DMS53 treated with DMSO at 0.1 percent for 48 hours (cell line): ENCODE measurements at regions not wholly inside any gene's neighbourhood (a gene's known extent, or its start where the extent isn't known, plus 50 kb on each side); places are given as distances from the start of the nearest gene placed in this dataset.

Source experiments
- DNase-seq: peaks from one replicate; lab custom pipeline; 2025; ENCODE audit not compliant: unreplicated experiment; lab: John Stamatoyannopoulos, UW

DNA sequence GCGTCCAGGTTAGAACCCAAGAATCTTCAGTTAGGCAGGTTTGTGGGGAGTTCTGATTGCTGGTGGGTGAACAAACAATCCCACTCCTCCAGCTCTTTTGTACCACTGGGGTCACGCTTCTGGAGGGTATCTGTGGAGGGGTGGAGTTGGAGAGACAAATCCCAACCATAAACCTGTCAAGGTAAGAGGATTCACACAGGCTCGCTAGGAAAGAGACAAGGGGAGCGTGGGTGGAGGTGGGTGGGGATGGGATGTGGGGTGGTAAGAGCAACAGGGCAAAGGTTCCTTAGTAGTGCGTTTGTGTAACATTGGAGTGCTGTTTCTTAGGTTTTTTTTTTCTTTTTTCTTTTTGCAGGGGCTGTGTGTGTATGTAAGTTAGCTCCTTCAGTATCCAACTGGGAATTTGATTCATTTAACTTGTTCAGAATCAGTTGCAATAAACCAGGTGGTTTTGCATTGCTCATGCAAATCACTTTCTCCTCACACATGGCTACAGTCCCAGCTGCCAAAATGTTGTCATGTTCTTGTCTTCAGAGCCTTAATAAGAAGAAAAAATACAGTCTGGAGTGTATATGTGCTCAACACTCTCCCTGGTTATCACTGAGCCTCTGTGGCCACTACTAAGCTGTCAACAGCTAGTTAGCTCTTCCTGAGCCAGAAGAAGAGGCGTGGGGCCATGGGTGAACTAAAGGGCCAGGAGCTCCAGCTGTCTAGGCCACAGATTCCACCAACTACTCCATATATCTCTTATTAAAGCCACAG lies 164.0 kb upstream of the RAD23B start:
- no peak for DNase-seq

DNA sequence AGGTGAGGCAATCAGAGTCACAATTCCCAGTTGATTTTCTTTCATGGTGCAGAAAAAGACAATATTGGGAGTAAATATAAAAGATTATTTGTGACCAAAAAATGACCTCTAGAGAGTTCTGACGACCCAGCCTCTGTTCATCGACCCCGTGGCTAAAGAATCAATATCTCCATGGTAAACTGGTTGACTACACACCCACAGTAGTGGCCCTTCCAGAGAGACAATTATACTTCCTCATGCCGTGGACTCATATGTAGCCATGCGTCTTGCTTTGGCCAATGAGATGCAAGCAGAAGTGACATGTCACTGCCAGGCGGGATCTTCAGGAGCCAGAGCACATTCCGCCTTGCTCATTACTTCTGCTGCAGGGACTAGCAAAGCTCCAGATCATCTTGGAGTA lies 163.3 kb upstream of the RAD23B start:
- DNase-seq, result no peak

DNA sequence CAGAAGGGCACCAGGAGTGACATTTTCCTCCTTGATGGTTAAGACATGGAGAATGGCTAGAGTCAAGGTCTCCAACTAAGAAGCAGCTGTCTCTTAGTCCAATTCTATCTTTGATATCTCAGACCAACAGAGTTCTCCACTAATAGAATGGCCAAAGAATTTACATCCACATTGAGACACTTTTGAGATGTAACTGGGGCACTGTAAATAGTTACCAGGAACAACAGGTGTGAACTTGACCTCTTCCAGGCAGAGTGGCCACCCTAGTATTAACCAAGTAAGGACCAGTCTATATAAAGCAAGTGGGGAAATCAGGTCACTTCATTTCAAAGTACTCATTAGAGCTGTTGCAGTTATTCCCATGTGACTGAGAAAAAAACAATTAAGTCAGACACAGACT lies 159.7 kb upstream of the RAD23B start:
- no peak for DNase-seq

DNA sequence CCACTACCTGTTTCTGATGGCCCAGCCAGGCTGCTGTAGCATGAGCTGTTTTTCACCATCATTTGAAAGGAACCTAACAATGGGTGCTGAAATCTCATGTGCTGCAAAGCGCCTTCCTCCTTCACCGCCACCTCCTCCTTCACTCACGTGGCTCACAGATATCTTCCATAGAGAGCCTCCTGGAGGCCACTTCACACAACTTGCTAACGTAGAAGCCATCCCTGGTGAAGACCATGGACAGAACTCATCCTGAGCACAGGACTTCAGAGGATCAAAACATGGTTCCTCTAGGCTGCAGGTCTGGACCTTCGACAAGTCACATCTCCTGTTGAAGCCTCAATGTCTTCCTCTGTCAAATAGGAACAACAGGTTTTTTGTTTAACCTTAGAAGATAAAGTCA lies 155.5 kb upstream of the RAD23B start:
- no peak for DNase-seq

DNA sequence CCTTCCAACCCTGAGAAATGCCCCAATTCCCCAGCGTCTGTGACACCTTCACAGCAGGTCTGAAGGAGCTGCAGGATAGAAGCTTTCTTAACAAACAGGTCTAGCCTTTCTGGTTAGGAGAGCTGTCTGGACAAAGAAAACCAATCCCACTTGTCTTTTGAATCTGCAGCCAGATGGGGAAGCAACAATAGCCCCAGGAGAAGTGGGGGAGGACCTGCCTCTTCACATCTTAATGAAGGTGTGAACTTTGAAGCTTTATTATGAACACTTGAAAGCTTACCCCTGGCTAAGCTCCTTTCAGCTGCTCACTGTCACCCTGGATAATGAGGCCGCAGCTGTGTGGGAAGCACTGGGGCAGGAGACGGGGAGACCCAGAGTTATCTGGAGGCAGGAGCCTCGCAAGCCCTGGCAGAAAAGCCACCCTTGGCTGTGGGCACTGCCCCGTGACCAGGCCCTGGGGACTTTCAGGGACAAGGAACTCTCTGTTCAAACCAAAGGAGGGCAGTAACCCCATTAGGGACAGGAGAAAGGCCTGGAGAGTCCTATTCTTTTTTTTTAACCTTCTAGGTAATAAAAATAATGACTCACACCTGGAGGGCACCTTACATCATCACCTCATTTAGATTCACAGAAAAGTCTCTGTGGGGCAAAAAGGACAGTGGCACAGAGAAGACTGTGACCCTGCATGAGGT lies 151.8 kb upstream of the RAD23B start:
- DNase-seq, result peak; percentile 30

DNA sequence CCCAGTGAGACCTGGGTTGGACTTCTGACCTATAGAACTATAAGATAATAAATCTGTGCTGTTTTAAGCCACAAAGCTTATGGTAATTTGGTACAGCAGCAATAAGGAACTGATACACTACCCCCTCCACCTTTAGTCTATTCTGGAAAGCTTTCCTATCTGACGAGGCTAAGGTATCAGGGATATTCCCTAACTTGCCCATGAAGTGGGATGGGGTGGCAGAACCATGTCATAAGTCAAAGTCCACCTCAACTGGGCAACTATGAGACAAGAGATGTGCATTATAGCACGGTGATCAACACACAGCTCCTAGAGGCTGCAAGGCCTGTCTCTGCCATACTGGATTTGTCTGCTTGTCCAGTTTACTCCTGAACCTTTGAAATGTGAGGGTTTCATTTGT lies 146.8 kb upstream of the RAD23B start:
- DNase-seq, result no peak

DNA sequence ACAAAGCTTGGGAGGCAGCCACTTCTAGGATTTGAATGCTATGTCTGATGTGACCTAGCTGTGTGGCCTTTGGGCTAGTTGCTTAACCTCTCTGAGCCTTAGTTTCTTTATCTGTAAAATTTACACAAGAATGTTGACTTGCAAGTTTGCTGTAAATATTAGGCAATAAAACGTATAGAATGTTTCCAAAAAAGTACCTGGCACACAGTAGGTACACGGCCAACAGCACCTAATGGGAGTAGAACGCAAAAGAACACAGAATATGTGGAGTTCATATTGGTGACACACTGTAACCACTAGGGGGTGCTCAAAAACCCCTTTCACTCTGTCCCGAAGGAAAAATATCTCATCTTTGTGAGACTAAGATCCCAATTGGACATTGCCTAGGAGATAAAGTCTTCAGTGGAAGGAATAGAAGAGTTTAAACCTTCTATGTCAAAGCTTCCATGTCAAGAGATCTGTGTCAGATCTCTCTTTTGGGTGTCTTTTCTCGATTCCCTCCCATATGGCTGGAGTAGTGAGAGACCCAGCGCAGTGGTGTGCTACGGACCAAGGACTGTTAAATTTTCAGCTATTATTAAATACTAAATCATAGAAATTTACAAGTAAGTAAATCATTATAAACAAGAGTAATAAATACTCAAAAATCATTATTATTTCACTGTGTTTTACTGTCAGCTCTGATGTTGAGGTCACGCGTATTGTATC lies 145.4 kb upstream of the RAD23B start:
- DNase-seq, result peak; percentile 16

DNA sequence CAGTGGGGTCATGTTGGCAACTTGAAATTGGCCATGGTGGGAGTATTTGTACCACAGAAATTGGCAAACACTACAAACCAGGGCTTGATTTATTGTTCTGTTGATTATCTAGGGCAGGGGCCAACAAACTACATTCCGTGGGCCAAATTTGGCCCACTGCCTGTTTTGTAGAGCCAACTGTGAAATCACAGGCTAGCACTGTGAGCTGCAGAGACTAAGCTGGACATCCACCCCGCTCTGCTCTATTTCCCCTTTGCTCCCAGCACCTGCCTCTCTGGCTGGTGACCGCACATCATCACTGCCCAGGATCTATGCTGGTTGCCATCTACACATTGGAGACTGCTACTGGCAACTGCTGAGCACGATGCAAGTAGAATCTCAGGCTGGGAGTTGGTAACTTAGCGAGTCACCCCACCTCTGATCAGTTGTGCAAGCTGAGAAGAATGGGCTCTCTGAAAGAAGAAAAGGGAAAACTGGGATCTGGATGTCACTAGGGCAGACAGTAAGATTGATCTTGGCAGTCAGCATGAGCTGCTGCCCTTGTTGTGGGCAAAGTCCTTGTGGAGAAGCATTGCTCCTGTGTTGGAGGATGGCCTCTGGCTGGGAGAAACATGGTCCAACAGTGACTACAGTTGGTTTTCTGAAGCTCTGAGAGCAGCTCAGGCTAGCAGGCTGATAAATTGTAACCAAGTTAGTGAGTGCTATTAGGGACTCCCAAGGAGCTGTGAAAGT lies 144.7 kb upstream of the RAD23B start:
- DNase-seq, result no peak

DNA sequence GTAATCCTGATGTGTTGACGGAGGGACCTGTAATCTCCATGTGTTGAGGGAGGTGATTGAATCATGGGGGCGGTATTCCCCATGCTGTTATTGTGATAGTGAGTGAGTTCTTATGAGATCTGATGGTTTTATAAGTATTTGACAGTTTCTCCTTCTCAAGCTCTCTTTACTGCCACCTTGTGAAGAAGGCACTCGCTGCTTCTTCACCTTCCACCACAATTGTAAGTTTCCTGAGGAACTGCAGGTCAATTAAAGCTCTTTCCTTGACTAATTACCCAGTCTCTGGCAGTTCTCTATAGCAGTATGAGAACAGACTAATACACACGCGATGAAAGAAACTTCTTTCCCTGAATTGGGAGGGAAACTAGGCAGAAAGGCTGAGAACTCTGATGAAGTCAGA lies 141.1 kb upstream of the RAD23B start:
- no peak for DNase-seq

DNA sequence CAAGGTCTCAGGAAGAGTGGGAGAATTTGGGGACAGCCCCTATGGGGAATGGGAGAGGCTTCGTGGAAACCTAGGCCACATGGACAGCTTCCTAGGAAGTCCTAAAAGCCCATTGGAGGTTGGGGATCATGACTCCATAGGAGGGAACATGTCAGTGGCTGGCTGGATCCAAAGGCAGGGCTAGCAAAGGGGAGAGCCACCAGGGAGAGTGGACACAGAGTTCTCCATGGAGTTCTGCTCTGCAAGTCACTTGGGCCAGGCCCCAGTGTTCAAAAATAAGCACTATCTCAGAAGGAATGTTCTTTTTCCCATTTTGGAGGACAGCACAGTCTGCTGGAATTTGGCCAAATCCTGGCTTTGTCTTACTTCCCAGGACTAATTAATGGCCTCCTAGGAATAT lies 140.6 kb upstream of the RAD23B start:
- DNase-seq, result no peak

DNA sequence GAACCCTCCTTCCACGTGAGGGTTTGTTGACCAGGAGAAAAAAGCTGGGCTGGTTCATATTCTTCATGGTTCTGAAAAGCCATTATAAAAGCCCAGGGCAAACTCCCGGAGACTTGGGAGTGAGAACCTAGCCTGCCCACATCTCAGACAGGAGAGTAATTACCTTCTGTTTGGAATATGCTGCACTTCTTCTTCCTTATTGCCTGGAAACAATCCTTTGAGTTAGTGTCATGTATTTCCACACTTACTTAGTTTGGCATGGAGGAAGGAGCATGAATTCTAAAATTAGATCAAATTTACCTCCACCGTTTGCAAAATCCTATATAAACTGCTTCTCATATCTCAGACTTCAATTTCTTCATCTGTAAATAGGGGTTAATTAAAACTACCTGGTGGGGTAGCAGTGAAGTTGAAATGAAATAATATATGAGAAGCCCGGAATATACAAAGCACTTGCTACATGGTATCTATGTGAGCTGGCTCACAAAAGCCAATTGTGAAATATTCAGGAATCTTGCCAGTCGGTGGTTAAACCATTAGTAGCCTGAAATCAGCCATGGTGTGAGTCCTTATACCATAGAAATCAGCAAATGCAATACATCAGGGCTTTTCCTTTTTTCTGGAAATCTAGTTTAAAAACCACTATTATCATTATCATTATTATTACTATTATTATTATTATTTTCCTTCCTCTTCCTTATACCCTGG lies 140.0 kb upstream of the RAD23B start:
- DNase-seq, result no peak

DNA sequence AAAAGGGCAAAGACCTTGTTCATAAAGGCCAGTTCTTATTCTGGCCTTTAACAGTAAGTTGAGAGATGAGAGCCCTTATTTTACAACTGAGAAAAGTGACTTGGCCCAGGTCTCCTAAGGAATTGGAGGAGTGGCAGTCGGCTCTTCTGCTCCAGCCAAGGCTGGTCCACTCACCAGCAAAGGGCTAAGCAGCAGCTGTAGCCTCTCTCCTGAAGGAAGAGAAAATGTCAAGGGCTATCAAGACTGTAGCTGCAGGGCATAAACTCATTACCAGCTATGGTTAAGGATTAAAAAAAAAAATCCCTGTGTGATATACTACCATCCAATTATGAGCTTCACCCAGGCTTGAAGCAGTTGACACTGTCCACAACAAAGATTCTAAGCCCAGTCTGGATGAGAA lies 138.6 kb upstream of the RAD23B start:
- DNase-seq, result no peak

DNA sequence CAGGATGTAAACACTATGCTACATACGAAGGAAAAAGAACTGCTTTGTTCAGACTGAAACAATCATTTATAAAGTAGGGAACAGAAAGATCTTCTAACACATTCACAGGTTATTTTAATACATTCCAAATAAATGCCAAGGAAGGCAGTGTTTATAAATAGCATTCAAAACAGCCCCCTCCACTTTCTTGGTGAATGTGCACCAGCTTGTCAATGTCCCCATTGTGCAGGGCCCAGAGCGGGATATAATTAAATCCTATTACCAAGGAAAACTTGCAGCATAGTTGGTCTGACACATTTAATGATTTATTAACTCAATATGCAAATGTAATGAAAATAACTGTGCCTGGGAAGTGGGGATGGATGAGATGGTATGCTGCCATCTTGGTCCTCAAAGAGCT lies 135.9 kb upstream of the RAD23B start:
- DNase-seq, result no peak

DNA sequence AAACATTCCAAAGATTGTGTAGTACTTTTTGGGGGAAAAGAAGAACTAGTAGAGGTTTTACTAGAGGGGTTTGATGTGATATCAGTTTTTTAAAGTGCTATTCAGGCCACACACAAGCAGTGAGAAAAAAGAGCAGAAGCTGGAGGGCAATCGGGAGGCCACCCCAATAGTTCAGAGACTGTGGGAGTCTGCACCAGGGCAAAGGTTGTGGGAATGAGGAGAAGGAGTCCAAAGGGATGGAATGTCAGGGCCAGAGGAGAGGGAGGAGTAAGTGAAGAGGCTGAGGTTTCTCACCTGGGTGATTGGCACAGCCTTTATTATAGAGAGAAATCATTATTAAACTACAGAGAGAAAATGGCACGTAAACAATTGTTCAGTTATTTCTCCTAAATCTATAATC lies 134.9 kb upstream of the RAD23B start:
- DNase-seq, result no peak

DNA sequence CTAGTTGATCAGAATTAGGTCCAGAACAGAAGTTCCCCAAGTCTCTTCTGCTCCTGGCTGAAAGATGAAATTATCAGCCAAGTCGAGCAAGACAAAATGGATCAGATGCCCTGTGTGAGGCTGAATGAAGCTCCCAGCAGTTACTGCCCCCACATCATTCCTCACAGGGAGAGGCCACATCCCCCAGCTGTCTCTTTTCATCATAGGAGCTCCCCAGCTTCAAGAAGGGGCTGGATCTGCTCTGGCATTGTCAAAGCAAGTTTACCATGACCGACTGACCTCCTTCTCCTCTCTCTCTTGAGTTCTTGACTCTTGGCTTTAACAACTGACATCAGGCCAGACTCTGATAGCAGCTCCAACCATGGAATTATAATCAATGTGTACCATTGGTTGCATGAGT lies 133.3 kb upstream of the RAD23B start:
- no peak for DNase-seq

DNA sequence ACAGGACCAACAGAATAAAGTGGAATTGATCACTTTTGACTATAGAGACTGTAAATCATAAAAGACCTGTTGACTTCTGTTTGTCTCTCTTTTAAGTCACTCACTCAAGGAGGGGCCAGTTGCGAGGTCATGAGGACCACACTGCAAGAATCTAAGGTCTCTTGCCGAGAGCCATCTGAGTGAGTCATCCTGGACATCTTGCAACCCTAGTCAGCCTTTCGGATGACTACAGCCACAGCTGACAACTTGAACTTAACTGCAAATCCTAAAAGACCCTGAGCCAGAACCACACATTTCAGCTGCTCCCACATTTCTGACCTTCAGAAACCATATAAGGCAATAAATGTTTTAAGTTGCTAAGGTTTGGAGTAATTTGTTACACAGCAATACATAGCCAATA lies 129.7 kb upstream of the RAD23B start:
- no peak for DNase-seq

DNA sequence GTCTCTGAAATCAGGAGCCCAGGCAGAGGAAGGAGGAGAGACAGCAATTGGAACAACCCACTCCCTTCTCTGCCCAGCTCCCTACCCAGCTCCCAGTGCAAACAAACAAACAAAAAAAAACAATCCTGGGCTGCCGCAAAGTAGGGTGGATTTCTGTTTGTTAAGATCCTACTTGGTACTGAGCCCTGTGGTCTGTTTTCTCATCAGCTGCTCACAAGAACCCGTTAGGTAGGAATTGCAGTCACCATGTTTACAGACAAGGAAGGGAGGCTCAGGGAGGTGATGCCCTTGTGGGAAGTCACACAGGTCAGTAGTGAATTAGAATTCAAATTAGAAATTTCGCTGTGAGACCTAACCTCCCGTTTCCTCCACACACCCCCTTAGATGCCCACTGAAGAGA lies 128.8 kb upstream of the RAD23B start:
- no peak for DNase-seq

DNA sequence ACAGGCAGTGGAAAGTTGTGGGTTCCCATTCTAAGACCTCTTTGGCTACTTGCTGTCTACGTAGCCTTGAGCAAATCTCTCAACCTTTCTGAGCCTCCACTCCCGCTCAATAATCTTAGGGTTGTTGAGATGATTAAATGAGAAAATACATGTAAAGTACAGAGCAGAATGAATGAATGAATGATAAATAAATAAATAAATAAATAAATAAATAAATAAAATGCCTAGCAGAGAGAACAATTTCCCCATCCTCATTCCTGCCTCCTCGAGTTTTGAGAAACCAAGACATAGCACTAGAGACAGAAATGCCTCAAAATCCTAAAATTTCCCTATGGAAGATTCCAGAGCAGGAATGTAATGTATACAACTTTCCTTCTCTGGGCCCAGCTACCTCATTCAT lies 128.3 kb upstream of the RAD23B start:
- DNase-seq, result no peak

DNA sequence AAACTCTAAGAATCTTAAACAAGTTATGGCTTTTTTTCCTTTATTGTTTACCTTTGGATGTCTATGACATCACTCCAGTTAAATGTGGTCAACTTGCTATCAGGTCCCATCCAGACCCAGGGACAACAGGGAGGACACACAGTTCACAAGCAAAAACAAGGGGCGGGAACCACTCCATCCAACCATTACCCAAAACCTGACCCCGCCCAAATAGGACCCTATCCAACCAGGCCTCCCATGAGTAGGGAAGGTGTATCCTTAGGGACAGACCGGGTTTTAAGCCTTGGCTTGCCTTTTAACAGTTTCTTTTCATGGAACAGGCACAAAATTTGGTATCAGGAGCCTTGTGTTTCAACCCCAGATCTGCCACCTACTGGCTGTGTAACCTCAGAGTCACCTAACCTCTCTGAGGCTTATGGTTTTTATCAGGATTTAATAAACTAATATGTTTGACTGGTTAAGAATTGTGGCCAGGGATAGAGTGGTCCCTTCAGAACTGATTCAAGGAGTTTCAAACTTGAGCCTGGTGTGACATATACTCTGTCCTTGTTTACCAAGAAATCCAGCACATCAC lies 127.7 kb upstream of the RAD23B start:
- no peak for DNase-seq

DNA sequence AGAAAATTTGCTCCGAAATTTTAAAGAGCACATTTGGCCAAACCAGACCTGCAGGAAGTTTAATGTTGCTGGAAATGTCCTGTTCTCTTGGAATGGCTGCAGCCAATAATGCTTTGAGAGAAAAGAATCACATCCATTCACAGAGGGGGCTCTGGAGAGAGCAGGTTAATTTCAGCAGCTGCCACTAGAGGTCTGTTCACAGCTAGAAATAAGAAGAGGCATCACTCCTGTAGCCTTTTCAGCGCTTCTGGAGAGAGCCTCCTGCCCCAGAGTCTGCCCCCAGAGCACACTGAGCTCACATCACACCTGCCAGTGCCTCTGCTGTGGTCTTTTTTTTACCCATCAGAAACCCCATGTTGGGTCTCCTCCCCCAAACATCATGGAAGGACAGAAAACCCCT lies 124.8 kb upstream of the RAD23B start:
- DNase-seq, result peak; percentile 25

DNA sequence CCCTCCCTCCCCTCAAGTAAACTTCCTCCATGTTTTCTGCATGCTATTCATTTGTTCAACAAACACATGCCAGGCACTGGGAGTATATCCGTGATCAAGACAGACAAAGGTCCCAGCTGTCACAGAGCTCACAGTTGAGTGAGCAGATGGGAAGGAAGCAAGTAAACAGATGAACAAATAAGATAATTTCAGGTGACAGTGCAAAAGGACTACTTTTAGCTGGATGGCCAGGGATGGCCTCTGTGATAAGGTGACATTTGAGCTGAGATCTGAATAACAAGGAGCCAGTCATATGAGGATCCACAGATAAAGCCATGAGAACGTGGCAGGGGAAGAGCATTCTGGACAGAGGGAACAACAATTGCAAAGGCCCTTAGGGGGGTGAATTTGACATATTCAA lies 121.7 kb upstream of the RAD23B start:
- DNase-seq, result peak; percentile 82
